ENCODE measurements at regions not wholly inside any gene's neighbourhood (a gene's known extent, or its start where the extent isn't known, plus 50 kb on each side); places are given as distances from the start of the nearest gene placed in this dataset.

DNA sequence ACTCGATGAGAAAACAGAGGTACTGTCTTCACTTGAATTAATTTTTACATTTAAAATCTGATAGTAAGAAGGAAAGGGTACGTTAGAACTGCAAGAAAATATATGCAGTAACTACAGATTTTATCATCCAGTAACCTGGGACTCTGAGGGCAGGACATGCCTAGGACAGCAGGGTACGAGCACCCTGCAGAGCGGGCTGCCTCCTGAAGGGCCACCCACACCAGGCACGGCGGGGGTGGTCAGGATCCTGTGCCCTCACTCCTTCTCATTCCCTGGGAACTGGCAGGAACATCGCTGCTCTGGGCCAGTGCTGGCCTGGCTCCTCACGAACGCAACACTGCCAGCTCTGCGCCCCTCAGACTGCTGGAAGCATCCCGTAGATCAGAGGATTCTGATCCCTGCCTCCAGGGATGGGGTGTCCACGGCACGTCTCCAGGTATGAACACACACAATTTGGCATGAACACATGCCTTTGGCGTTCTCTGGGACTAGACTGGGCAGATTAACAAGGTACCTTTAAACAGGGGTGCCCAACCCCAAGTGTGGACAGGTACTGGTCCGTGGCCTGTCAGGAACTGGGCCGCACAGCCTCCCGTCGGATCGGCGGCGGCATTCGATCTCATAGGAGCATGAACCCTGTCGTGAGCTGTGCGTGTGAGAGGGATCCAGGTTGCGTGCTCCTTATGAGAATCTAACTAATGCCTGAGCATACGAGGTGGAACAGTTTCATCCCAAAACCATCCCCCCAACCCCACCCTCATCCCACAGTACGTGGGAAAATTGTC, 99.3 kb upstream of the FAM20C start:
- Histone ChIP-seq H3K36me3 (no peaks in the 10 kb centered on the region), H3K27ac (no peak overlapping the region), H3K9me3 (peaks cover 0 to 4% (median 2%) of the 10 kb centered on the region in 4 donors), H3K4me3 (no peak overlapping the region), H3K27me3 (no peaks in the 10 kb centered on the region), H3K4me1 (peaks cover 22 to 29% (median 27%) of the 10 kb centered on the region in 4 donors)
- 86 to 94% (median 91%) methylated on average over 23 to 27 of the region's 27 CpGs for WGBS, 5 donors
- no peak for DNase-seq
- no peak for TF ChIP-seq EP300 (IDR thresholded peaks at IDR 0.05)
- TF ChIP-seq POLR2A (IDR thresholded peaks at IDR 0.05) = no peak
- no peak for TF ChIP-seq POLR2AphosphoS5 (IDR thresholded peaks at IDR 0.05)
- TF ChIP-seq, protein P1, sequence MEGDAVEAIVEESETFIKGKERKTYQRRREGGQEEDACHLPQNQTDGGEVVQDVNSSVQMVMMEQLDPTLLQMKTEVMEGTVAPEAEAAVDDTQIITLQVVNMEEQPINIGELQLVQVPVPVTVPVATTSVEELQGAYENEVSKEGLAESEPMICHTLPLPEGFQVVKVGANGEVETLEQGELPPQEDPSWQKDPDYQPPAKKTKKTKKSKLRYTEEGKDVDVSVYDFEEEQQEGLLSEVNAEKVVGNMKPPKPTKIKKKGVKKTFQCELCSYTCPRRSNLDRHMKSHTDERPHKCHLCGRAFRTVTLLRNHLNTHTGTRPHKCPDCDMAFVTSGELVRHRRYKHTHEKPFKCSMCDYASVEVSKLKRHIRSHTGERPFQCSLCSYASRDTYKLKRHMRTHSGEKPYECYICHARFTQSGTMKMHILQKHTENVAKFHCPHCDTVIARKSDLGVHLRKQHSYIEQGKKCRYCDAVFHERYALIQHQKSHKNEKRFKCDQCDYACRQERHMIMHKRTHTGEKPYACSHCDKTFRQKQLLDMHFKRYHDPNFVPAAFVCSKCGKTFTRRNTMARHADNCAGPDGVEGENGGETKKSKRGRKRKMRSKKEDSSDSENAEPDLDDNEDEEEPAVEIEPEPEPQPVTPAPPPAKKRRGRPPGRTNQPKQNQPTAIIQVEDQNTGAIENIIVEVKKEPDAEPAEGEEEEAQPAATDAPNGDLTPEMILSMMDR (IDR thresholded peaks at IDR 0.05) = no peak
- intact Hi-C loops (cut with DNase I; ENCODE audit: low total_unique reads) = no loop called here

DNA sequence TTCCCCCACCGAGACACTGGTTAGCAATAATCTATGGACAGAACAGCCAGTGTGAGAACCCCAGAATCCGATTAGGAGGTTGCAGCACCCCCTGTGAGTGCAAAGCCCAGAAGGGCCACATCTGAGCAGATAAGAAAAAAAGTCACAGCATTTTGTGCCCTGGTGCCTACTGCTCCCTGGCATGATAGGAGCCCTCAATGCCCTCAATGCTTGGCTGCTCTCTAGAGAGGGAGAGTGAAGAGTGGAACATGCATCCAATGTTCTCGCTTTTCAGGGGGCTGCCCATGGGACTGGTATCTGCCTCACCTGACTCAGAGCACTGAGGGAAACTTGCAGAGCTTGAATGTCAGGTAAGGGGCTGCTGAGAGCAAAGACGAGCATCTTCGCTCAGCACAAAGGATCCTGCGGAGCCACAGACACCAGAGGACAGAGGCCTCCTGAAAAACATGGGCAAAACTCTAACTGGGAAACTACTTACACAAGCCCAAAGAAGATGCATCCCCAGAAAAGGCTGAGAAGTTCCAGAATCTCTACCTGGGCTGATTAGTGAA, 98.0 kb upstream of the FAM20C start:
- WGBS, 5 donors = 88 to 97% (median 91%) methylated on average over 5 to 6 of the region's 6 CpGs
- peaks cover 12 to 17% (median 15%) of the 10 kb centered on the region in 4 donors for H3K4me1 ChIP-seq
- no peak for DNase-seq
- no peaks in the 10 kb centered on the region for H3K27me3 ChIP-seq
- H3K9me3 ChIP-seq = peaks cover 0 to 8% (median 3%) of the 10 kb centered on the region in 4 donors
- H3K27ac ChIP-seq = no peak overlapping the region
- intact Hi-C loops (cut with DNase I; ENCODE audit: low total_unique reads) = no loop called here
- H3K36me3 ChIP-seq = no peaks in the 10 kb centered on the region
- TF ChIP-seq, protein P1 (IDR thresholded peaks at IDR 0.05) = no peak
- TF ChIP-seq POLR2A (IDR thresholded peaks at IDR 0.05) (no peak), POLR2AphosphoS5 (IDR thresholded peaks at IDR 0.05) (no peak), EP300 (IDR thresholded peaks at IDR 0.05) (no peak)
- no peak overlapping the region for H3K4me3 ChIP-seq

DNA sequence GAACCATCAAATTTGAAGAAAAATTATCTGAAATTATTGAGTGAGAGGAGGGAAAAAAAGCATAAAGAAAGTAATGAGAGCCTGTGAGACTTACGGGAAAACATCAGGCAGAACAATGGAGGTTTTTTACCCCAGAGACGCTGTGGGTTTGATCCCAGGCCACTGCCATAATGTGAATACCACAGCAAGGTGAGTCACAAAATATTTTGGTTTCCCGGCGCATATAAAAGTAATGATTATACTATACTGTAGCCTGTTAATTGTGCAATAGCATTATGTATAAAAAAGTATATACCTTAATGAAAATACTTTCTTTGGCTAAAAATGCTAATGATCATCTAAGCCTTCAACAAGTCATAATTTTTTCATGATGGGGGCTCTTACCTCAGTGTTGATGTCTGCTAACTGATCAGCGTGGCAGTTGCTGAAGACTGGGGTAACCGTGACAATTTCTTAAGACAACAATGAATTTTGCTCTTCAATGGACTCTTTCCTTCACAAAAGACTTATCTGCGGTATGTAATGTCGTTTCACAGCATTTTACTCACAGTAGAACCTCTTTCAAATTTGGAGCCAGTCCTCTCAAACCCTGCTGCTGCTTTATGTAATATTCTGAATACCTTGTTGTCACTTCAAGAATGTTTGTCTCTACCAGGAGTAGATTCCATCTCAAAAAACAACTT, 97.0 kb upstream of the FAM20C start:
- WGBS, 5 donors = 79 to 91% (median 88%) methylated on average over 8 of the region's 8 CpGs
- Histone ChIP-seq H3K36me3 (no peaks in the 10 kb centered on the region), H3K27me3 (no peaks in the 10 kb centered on the region), H3K4me1 (peaks cover 3 to 7% (median 6%) of the 10 kb centered on the region in 4 donors), H3K9me3 (peaks cover 0 to 8% (median 3%) of the 10 kb centered on the region in 4 donors), H3K27ac (no peak overlapping the region), H3K4me3 (no peak overlapping the region)
- DNase-seq = no peak
- TF ChIP-seq POLR2A (IDR thresholded peaks at IDR 0.05) (no peak), POLR2AphosphoS5 (IDR thresholded peaks at IDR 0.05) (no peak), EP300 (IDR thresholded peaks at IDR 0.05) (no peak)
- TF ChIP-seq, protein P1 (IDR thresholded peaks at IDR 0.05) = no peak
- intact Hi-C loops (cut with DNase I; ENCODE audit: low total_unique reads) = no loop called here

DNA sequence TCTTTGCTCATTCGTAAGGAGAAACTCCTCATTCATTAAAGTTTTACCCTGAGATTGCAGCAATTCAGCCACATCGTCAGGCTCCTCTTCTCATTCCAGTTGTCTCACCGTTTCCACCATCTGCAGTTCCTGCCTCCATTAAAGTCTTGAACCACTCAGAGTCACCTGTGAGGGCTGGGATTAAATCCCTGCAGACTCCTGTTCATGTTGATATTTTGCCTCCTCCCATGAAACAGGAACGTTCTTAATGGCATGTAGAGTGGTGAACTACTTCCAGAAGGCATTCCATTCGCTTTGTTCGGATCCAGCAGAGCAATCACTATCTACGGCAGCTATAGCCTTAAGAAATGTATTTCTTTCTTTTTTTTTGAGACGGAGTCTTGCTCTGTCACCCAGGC, 96.5 kb upstream of the FAM20C start:
- Histone ChIP-seq H3K36me3 (no peaks in the 10 kb centered on the region), H3K27ac (no peak overlapping the region), H3K27me3 (no peaks in the 10 kb centered on the region), H3K4me3 (no peak overlapping the region), H3K4me1 (peaks cover 0 to 2% (median under 1%) of the 10 kb centered on the region in 4 donors), H3K9me3 (peaks cover 0 to 8% (median 3%) of the 10 kb centered on the region in 4 donors)
- WGBS, 5 donors = 74 to 81% (median 77%) methylated on average over 8 of the region's 8 CpGs
- intact Hi-C loops (cut with DNase I; ENCODE audit: low total_unique reads) = no loop called here
- TF ChIP-seq, protein P1 (IDR thresholded peaks at IDR 0.05) = no peak
- TF ChIP-seq EP300 (IDR thresholded peaks at IDR 0.05) = no peak
- TF ChIP-seq POLR2A (IDR thresholded peaks at IDR 0.05) = no peak
- no peak for TF ChIP-seq POLR2AphosphoS5 (IDR thresholded peaks at IDR 0.05)
- no peak for DNase-seq
